ENCODE measurements at regions not wholly inside any gene's neighbourhood (a gene's known extent, or its start where the extent isn't known, plus 50 kb on each side); places are given as distances from the start of the nearest gene placed in this dataset.

DNA sequence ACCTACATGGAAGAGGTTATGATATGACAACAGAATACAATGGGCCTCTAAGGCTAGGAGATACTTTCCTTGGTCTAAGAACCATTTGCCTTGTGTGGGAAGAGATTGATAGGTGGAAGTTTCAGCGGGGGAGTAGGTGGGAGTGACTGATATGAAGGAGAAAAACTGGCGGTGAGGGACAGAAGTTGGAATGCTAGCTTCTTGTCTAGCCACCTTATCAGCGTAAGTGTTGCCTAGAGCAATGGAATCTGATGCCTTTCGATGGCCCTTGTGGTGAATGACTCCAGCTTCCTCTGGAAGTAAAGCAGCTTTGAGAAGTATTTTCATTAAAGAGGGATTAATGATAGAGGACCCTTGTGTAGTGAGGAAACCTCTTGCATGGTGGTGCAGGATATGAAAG, 121.3 kb upstream of the GULP1 start:
- TF ChIP-seq POLR2A (IDR thresholded peaks at IDR 0.05) = no peak
- TF ChIP-seq, protein P1, sequence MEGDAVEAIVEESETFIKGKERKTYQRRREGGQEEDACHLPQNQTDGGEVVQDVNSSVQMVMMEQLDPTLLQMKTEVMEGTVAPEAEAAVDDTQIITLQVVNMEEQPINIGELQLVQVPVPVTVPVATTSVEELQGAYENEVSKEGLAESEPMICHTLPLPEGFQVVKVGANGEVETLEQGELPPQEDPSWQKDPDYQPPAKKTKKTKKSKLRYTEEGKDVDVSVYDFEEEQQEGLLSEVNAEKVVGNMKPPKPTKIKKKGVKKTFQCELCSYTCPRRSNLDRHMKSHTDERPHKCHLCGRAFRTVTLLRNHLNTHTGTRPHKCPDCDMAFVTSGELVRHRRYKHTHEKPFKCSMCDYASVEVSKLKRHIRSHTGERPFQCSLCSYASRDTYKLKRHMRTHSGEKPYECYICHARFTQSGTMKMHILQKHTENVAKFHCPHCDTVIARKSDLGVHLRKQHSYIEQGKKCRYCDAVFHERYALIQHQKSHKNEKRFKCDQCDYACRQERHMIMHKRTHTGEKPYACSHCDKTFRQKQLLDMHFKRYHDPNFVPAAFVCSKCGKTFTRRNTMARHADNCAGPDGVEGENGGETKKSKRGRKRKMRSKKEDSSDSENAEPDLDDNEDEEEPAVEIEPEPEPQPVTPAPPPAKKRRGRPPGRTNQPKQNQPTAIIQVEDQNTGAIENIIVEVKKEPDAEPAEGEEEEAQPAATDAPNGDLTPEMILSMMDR (IDR thresholded peaks at IDR 0.05) = no peak

Measured in body of pancreas (tissue), 4 donors.